ENCODE measurements at regions not wholly inside any gene's neighbourhood (a gene's known extent, or its start where the extent isn't known, plus 50 kb on each side); places are given as distances from the start of the nearest gene placed in this dataset.

DNA sequence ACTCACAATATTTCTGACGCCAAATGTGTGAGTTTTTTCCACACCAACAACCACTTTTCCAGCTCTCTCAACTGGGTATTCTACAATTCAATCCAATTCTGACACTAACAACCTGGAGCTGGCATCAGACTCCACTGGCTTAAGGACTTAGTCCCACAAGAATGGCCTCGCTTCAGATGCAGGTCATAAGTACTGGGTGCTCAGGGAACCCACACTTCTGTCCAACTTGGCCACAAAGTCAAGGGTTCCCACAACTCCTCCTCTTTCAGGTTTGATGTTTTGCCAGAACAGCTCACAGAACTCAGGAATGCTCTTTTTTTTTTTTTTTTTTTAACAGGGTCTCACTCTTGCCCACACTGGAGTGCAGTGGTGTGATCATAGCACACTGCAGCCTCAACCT, 56.1 kb upstream of the TMC5 start:
- H3K27me3 Mint-ChIP-seq, result no peaks in the 10 kb centered on the region
- CTCF ChIA-PET, result no interaction called here
- no peak overlapping the region for H3K4me3 Mint-ChIP-seq
- H3K27ac Mint-ChIP-seq, result no peak overlapping the region
- no peak for DNase-seq
- H3K36me3 Mint-ChIP-seq, result no peaks in the 10 kb centered on the region
- H3K4me1 Mint-ChIP-seq, result no peaks in the 10 kb centered on the region
- peaks cover 2% of the 10 kb centered on the region for H3K9me3 Mint-ChIP-seq

DNA sequence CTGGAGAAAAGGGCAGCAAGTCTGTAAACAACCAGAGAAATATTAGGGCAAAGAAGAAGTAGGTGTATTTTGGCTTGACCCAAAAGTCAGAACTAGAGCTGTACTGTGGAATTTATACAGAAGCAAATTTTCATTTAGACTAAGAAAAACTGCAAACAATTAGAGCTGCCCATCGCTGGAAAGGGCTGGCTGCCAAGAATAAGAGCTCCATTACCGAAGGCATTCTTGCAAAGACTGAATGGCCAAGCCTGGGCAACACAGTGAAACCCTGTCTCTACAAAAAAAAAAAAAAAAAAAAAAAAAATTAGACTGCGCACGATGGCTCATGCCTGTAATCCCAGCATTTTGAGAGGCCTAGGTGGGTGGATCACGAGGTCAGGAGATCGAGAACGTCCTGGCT, 53.9 kb upstream of the TMC5 start:
- H3K4me3 Mint-ChIP-seq, result no peak overlapping the region
- H3K27me3 Mint-ChIP-seq, result no peaks in the 10 kb centered on the region
- no peaks in the 10 kb centered on the region for H3K36me3 Mint-ChIP-seq
- H3K27ac Mint-ChIP-seq, result no peak overlapping the region
- H3K4me1 Mint-ChIP-seq, result no peaks in the 10 kb centered on the region
- CTCF ChIA-PET, result interaction anchor here (0.6 kb wide), 1 partner anchor 143 kb away, joined by 4 read pairs; no protein-coding TSS in a partner anchor
- H3K9me3 Mint-ChIP-seq, result peaks cover 3% of the 10 kb centered on the region
- no peak for DNase-seq

DNA sequence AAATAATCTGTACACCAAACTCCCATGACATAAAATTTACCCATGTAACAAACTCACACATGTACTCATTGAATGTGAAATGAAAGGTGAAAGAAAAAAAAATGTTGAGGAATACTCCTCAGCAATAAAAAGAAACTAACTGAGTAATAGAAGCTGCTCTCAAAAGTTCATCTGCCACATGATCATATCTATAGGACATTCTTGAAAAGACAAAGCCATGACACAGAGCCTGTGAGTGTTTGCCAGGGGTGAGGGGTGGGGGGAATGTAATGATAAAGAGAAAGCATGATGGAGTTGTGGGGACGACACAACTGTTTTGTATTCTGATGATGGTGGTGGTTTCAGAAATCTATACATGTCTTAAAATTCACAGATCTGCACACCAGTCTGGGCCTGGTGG, 52.2 kb upstream of the TMC5 start:
- Mint-ChIP-seq H3K36me3 (no peaks in the 10 kb centered on the region), H3K4me3 (no peak overlapping the region), H3K27me3 (no peaks in the 10 kb centered on the region), H3K4me1 (no peaks in the 10 kb centered on the region), H3K27ac (no peak overlapping the region), H3K9me3 (peaks cover 3% of the 10 kb centered on the region)
- CTCF ChIA-PET, result no interaction called here
- DNase-seq, result no peak

DNA sequence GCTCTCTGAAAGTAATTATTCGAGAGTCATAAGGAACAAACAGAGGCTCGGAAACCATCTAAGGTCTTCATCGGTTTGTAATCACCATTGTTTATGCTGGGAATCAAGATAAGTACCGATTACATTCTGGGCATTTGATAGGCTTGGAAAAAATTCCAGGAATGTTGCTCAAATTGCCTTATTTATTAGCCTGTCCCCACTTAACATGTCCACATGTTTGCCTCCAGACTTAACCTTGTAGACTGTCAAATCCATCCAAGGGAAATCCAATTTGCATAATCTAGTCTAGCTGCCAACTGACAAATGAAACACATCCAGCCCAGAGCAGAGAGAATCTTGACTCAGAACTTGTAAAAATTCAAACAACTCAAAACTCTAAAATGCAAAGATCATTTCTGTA, 51.3 kb upstream of the TMC5 start:
- Mint-ChIP-seq H3K36me3 (no peaks in the 10 kb centered on the region), H3K9me3 (peaks cover 3% of the 10 kb centered on the region), H3K4me3 (no peak overlapping the region), H3K27ac (no peak overlapping the region), H3K4me1 (no peaks in the 10 kb centered on the region), H3K27me3 (no peaks in the 10 kb centered on the region)
- no peak for DNase-seq
- CTCF ChIA-PET, result no interaction called here

DNA sequence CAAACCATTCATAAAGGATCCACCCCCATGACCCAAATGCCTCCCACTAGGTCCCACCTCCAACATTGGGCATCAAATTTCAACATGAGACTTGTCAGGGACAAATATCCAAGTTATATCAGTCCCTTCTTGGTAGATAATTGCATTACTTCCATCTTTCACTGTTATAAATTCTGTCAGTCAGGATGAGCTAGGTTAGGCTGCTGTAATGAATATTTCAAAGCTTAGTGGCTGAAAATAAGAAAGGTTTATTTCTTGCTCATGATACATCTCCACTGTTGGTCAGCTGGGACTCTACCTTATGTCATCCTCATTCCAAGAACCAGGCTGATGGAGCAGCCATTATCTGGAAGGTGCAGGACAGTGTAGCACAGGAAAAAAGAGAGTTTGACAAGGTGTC, 50.3 kb upstream of the TMC5 start:
- CTCF ChIA-PET, result no interaction called here
- no peaks in the 10 kb centered on the region for H3K4me1 Mint-ChIP-seq
- DNase-seq, result no peak
- H3K27ac Mint-ChIP-seq, result no peak overlapping the region
- no peaks in the 10 kb centered on the region for H3K27me3 Mint-ChIP-seq
- peaks cover 3% of the 10 kb centered on the region for H3K9me3 Mint-ChIP-seq
- H3K36me3 Mint-ChIP-seq, result no peaks in the 10 kb centered on the region
- H3K4me3 Mint-ChIP-seq, result no peak overlapping the region

All from activated naive CD4-positive, alpha-beta T cell treated with anti-CD3 and anti-CD28 coated beads, Interleukin-2, amount 10 ng/mL, durations not matched to agents 7 days and 5 days (primary cell).